ENCODE measurements at regions not wholly inside any gene's neighbourhood (a gene's known extent, or its start where the extent isn't known, plus 50 kb on each side); places are given as distances from the start of the nearest gene placed in this dataset.

GRCh38 chr5:57987552-57987951, 472.3 kb downstream of the PLK2 start:
- no peaks in the 10 kb centered on the region for H3K9me1 ChIP-seq (ENCODE audit: control insufficient read depth, extremely low read depth, insufficient read depth, low read length)
- H4K20me1 ChIP-seq (ENCODE audit: control insufficient read depth, extremely low read depth, insufficient read depth, low read length): no peaks in the 10 kb centered on the region
- FAIRE-seq (no peak), DNase-seq (ENCODE audit: low read depth, low spot score) (no peak)
- H3K9me3 ChIP-seq (ENCODE audit: control insufficient read depth, low read depth, low read length): no peaks in the 10 kb centered on the region
- H3K79me2 ChIP-seq (ENCODE audit: control insufficient read depth, insufficient read depth, low read length): no peaks in the 10 kb centered on the region
- H3K4me3 ChIP-seq (ENCODE audit: control insufficient read depth in 2 of 3, extremely low read depth in 1 of 3, insufficient read depth in 2 of 3, low read depth in 1 of 3, low read length in 3 of 3): no peak overlapping the region
- H3K4me1 ChIP-seq (ENCODE audit: control insufficient read depth, extremely low read depth, insufficient read depth, low read length): peaks cover 4% of the 10 kb centered on the region
- dilution Hi-C loops (cut with MboI; ENCODE audit: extremely low pct_ligation_motif_present, low sequenced_read_pairs): no loop called here
- TF ChIP-seq EZH2 (IDR thresholded peaks at IDR 0.05; ENCODE audit: low read length) (no peak), CTCF (optimal IDR thresholded peaks at IDR 0.05 in 1 of 3, IDR thresholded peaks at IDR 0.05 in 1 of 3, conservative IDR thresholded peaks at IDR 0.05 in 1 of 3; ENCODE audit: extremely low read depth in 1 of 3, insufficient read depth in 2 of 3, low read length in 3 of 3) (no peak)
- no peak overlapping the region for H3K27ac ChIP-seq (ENCODE audit: control insufficient read depth, insufficient read depth, low read length)
- H3K36me3 ChIP-seq (ENCODE audit: control insufficient read depth in 2 of 2, extremely low read depth in 1 of 2, insufficient read depth in 2 of 2, low read length in 2 of 2): no peaks in the 10 kb centered on the region
- H2AFZ ChIP-seq (ENCODE audit: control insufficient read depth, low read length): no peak overlapping the region
- H3K4me2 ChIP-seq (ENCODE audit: control insufficient read depth, extremely low read depth, insufficient read depth, low read depth, low read length): no peak overlapping the region
- no peak overlapping the region for H3K9ac ChIP-seq (ENCODE audit: control insufficient read depth, extremely low read depth, insufficient read depth, low read length)
- no peaks in the 10 kb centered on the region for H3K27me3 ChIP-seq (ENCODE audit: control insufficient read depth, extremely low read depth, insufficient read depth, low read length)

- DNase-seq (ENCODE audit: low read depth, low spot score): no peak
- dilution Hi-C loops (cut with MboI; ENCODE audit: extremely low pct_ligation_motif_present, low sequenced_read_pairs): no loop called here
- H3K36me3 ChIP-seq (ENCODE audit: control insufficient read depth in 2 of 2, extremely low read depth in 1 of 2, insufficient read depth in 2 of 2, low read length in 2 of 2): no peaks in the 10 kb centered on the region
Observed at GRCh38 chr5:57986761-57987341, 473.0 kb downstream of the PLK2 start.

More at GRCh38 chr5:57986761-57987341, 473.0 kb downstream of the PLK2 start:
- H3K79me2 ChIP-seq (ENCODE audit: control insufficient read depth, insufficient read depth, low read length): no peaks in the 10 kb centered on the region
- no peaks in the 10 kb centered on the region for H3K9me3 ChIP-seq (ENCODE audit: control insufficient read depth, low read depth, low read length)
- no peak for TF ChIP-seq EZH2 (IDR thresholded peaks at IDR 0.05; ENCODE audit: low read length)
- TF ChIP-seq CTCF (optimal IDR thresholded peaks at IDR 0.05 in 1 of 3, IDR thresholded peaks at IDR 0.05 in 1 of 3, conservative IDR thresholded peaks at IDR 0.05 in 1 of 3; ENCODE audit: extremely low read depth in 1 of 3, insufficient read depth in 2 of 3, low read length in 3 of 3): no peak
- H3K9ac ChIP-seq (ENCODE audit: control insufficient read depth, extremely low read depth, insufficient read depth, low read length): no peak overlapping the region
- no peak overlapping the region for H3K27ac ChIP-seq (ENCODE audit: control insufficient read depth, insufficient read depth, low read length)
- H3K4me2 ChIP-seq (ENCODE audit: control insufficient read depth, extremely low read depth, insufficient read depth, low read depth, low read length): no peak overlapping the region
- H3K27me3 ChIP-seq (ENCODE audit: control insufficient read depth, extremely low read depth, insufficient read depth, low read length): no peaks in the 10 kb centered on the region
- no peak for FAIRE-seq
- H3K9me1 ChIP-seq (ENCODE audit: control insufficient read depth, extremely low read depth, insufficient read depth, low read length): no peaks in the 10 kb centered on the region
- no peaks in the 10 kb centered on the region for H4K20me1 ChIP-seq (ENCODE audit: control insufficient read depth, extremely low read depth, insufficient read depth, low read length)
- no peak overlapping the region for H3K4me3 ChIP-seq (ENCODE audit: control insufficient read depth in 2 of 3, extremely low read depth in 1 of 3, insufficient read depth in 2 of 3, low read depth in 1 of 3, low read length in 3 of 3)
- no peak overlapping the region for H2AFZ ChIP-seq (ENCODE audit: control insufficient read depth, low read length)
- H3K4me1 ChIP-seq (ENCODE audit: control insufficient read depth, extremely low read depth, insufficient read depth, low read length): peaks cover 4% of the 10 kb centered on the region
